ENCODE measurements at regions not wholly inside any gene's neighbourhood (a gene's known extent, or its start where the extent isn't known, plus 50 kb on each side); places are given as distances from the start of the nearest gene placed in this dataset.

DNA sequence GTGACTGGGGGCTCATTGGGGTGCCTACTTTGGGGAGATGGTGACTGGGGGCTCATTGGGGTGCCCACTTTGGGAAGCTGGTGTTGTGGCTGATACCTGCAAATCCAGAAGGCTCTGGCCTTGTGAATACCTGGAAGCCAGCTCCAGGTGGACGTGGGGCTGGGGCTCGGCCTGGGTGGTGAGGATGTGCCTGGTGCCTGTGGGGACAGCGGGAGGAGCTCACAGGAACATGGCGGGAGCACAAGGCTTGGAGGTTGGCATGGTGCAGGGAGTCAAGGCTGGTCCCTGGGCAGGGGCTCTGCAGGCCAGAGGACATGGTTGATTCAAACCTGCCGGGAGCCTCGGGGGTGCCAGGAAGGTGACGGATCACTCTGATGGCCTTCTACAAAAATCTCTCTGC is 1165.7 kb downstream of the BRD1 start:
- DNase-seq (ENCODE audit: low read depth in 3 of 3), result no peak

- DNase-seq (ENCODE audit: low read depth in 3 of 3), result no peak
These were observed 1166.6 kb downstream of the BRD1 start for GRCh38 chr22:48660790-48661740.

GRCh38 chr22:48660104-48660789 is 1167.4 kb downstream of the BRD1 start:
- DNase-seq (ENCODE audit: low read depth in 3 of 3), result no peak

DNA sequence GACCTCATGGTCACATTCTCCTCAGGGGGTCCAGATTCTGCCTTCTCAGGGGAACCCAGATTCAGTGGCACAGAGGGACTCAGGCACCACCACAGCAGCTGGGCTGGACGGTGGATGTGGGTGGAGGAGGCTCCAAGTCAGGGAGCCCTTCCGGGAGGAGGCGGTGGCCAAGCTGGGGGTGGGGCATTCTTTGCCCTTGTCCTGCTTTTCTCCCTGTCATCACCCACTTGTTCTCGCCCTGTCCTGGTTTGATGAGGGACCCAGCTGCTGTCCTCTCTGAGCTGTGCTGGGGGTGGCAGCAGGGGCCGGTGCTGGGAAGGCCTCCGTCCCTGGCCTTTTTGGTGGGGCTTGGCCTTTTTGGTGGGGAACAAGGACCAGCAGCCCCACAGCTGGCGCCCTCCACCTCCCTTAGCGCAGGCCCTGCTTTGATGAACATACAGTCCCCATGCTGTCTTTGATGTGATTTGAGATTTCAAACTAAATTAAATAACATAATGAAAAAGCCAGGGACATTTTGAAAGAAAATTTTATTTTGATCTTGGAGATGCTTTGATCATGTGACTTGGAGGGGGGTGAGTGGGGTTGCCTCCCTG is 1168.2 kb downstream of the BRD1 start:
- DNase-seq (ENCODE audit: low read depth in 3 of 3), result no peak

- DNase-seq (ENCODE audit: low read depth in 3 of 3), result no peak
These were observed 1168.8 kb downstream of the BRD1 start for GRCh38 chr22:48658871-48659270.

DNA sequence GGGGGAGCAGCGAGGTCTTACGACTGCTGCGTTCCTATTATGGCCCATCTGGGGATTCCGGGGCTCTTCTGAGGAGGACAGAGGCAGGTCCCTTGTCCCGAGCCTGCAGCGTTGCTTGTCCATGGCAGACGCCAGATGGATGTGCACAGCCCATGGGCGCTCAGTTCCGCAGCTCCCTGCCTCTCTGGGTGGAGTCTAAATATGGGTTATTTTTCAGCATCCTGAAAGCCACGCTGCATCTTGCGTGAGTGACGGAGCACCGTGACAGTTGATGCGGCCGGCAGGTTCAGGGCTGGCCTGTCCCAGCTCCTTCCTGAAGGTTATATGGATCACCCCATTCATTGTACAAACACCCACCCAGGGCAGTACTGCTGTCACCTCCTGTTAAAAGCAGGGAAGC is 1169.4 kb downstream of the BRD1 start:
- no peak for DNase-seq (ENCODE audit: low read depth in 3 of 3)

DNA sequence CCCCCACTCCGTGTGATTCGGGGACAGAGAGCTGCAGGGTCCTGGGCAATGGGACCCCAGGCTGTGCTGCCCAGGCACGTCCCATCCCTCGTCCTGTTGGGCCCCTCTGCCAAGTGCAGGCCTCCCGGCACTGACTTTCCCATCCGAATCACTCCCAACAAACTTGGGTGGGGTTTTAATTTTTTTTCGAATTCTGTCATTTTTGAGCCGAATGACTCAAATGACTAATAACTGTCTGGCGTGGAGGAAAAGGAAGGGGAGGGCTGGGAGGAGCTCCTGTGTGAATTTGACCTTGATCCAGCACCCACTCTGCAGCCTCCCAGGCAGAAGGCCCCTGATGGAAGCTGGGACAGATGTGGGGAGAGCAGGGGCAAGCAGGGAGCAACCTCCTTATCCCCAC is 1173.2 kb downstream of the BRD1 start:
- DNase-seq (ENCODE audit: low read depth in 3 of 3), result no peak

- no peak for DNase-seq (ENCODE audit: low read depth in 3 of 3)
These were observed 1173.7 kb downstream of the BRD1 start for GRCh38 chr22:48653929-48654328.

- no peak for DNase-seq (ENCODE audit: low read depth in 3 of 3)
These were observed 1174.4 kb downstream of the BRD1 start for GRCh38 chr22:48653306-48653705.

GRCh38 chr22:48652796-48653195 is 1174.9 kb downstream of the BRD1 start:
- no peak for DNase-seq (ENCODE audit: low read depth in 3 of 3)

- DNase-seq (ENCODE audit: low read depth in 3 of 3), result no peak
These were observed 1175.6 kb downstream of the BRD1 start for GRCh38 chr22:48651981-48652538.

DNA sequence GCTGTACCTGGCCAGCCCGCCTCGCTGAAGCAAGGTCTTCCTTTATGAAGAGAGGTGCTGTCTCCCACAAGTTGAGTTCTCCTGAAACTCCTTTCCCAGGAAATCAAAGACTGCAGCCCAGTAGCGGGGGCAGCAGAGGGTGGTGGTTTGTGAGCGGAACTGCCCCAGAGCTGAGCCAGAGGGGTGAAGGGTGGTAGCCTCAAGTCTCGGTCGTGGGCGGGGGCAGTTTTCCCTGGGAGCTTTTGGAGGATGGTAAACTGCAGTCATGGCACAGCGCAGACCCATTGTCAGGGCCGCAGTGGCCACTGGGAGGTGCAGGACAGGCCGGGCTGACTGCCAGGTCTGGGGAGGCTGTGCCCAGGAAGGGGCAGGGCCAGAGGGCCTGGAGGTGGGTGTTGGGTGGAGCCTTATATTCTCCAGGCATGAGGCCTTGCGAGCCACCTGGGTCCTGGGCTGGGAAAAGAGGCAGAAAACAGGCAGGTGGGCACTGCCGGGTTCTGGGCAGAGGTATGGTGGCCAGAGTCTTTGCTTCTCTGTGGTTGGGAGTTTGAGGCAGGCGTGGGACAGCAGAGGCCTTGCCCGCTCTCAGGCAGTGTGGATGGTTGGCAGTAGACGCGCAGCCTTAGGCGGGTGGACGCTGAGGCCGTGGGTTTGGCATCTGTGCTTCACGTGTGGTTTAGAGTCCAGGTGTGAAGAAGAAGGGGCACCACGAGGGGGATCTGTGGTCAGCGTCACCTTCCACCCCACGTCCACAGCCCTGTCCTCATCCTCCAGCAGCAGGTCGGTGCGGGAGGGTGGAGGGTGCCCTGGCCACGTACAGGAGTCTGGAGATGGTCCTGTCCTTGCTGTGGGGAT is 1176.4 kb downstream of the BRD1 start:
- DNase-seq (ENCODE audit: low read depth in 3 of 3), result no peak

DNA sequence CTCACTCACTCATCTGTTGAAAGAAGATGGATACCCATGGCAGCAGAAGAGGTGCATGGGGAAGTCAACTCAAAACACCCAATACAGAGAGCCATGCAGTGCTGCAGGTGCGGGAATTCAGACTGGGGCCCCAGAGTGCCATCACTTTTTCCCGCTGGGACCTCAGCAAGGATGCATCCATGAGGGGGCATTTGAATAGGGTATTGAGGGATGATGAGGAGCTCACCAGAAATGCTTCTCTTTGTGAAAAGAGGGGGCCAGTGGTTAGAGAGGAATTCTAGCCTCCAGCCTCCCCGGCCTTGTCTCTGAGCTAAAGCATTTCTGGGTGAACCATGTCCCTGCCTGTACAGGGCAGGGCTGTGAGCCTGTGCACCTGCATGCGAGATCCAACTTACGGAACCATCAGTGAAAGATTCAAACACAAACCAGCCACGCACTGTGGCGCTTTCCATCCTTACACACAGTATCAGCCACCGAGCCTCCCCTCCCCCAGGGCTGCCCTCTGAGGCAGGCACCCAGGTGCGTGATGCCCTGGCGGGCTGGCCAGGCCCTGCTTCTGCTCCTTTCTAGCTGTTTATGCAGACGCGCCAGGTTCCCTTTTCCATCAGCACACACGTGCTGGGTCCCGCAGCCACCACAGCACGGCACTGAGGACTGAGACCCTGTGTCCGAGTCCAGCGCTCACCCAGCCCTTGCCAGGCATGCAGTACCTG is 1177.2 kb downstream of the BRD1 start:
- no peak for DNase-seq (ENCODE audit: low read depth in 3 of 3)

GRCh38 chr22:48649466-48649865 is 1178.2 kb downstream of the BRD1 start:
- no peak for DNase-seq (ENCODE audit: low read depth in 3 of 3)

DNA sequence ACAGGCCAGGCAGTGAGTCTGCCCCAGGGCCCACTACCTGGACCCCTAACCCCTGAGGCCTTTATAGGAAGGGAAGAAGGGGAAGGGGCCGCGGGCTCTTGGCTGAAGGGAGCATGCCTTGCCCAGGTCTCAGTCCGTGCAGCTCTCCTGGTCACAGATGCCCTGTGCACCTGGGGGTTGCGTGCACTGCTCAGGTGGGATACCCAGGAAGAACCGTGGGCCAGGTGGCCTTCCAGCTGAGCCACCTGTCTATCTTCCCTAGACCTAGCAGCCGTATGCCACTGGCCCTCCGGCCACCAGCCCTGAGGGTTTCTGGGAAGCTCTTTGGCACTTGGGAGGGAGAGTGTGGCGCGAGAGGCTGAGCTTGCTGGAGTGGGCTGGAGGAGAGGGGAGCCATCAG is 1178.6 kb downstream of the BRD1 start:
- no peak for DNase-seq (ENCODE audit: low read depth in 3 of 3)

DNA sequence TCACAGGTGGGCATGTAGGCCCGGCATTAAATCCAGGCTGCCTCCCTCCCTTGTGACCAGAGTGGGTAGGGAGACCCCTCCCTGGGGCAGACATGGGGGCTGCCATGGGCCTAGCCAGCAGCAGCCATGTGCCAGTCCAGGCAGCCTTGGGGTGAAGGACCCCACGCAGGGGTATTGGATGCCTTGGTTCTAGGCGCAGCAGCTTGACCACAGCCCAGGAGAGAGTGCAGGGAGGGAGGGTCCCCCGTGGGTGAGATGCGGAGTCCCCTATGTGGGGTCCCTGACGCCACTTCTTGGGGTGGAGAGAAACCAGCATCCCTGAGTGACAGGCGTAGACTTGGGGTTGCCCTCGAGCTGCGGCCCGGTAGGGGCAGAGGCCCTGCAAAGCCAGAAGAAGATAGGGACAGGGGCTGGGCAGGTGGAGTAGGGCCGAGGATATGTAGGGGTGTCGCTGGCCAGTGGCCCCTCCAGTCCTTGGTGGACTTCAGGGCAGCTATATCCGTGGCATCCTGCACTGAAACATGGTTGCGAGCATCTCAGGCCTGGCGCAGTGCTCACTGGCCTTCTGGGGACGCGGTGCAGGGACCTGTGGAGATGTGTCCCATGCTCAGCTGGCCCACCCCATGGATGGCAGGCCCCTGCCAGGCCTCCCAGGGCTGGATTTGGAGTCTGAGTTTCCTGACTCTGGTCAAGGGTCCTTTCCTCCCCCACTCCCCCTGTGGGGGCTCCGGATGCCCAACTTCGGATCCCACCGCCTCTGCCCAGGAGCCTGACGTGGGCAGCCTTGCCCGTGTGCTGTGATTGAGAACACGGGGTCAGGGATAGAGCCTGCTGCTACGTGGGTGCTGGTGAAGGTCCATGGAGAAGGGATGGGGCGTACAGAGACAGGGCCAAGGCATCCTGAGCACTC is 1179.8 kb downstream of the BRD1 start:
- no peak for DNase-seq (ENCODE audit: low read depth in 3 of 3)

DNA sequence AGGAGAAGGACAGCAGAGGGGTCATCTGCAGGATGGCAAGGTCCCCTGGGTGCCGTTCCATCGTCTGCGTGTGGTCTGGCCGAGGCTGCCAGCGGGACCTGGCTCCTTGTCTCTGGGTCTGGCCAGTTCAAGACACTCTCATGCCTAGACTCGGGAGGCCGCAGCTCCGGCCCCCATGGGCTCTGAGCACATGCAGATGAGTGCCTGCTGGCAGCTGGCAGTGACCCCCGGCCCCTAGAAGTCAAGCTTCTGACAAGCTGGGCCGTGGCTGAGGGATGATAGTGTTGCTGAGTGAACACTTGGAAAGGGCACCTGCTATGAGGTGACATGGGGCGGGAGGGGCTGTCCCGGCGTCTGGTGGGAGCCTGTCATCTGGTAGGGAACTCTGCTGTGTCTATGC is 1180.6 kb downstream of the BRD1 start:
- DNase-seq (ENCODE audit: low read depth in 3 of 3), result no peak

GRCh38 chr22:48646216-48646925 is 1181.3 kb downstream of the BRD1 start:
- DNase-seq (ENCODE audit: low read depth in 3 of 3), result no peak

GRCh38 chr22:48645766-48646165 is 1181.9 kb downstream of the BRD1 start:
- no peak for DNase-seq (ENCODE audit: low read depth in 3 of 3)
